ENCODE measurements at regions not wholly inside any gene's neighbourhood (a gene's known extent, or its start where the extent isn't known, plus 50 kb on each side); places are given as distances from the start of the nearest gene placed in this dataset.

DNA sequence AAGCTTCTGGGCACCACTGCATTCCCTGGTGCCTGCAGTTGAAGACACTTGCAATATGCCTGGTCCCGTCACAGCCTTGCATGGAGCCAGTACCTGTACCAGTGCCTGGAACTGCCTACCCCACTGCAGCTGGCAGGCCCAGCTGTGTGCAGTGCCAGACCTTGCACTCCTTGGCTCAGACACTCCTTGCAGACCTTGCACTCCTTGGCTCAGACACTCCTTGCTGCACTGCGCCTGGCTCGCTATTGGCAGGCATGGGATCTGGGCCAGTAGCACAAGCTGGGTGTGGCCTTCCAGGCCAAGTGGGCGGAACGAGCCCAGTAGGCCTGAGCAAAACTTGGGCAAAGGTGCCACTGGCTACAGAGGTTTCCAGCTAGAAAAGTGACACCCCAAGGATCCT lies 1189.1 kb downstream of the GRIK2 start:
- TF ChIP-seq, protein P1, sequence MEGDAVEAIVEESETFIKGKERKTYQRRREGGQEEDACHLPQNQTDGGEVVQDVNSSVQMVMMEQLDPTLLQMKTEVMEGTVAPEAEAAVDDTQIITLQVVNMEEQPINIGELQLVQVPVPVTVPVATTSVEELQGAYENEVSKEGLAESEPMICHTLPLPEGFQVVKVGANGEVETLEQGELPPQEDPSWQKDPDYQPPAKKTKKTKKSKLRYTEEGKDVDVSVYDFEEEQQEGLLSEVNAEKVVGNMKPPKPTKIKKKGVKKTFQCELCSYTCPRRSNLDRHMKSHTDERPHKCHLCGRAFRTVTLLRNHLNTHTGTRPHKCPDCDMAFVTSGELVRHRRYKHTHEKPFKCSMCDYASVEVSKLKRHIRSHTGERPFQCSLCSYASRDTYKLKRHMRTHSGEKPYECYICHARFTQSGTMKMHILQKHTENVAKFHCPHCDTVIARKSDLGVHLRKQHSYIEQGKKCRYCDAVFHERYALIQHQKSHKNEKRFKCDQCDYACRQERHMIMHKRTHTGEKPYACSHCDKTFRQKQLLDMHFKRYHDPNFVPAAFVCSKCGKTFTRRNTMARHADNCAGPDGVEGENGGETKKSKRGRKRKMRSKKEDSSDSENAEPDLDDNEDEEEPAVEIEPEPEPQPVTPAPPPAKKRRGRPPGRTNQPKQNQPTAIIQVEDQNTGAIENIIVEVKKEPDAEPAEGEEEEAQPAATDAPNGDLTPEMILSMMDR (IDR thresholded peaks at IDR 0.05; ENCODE audit: insufficient read depth, low read length, poor library complexity, severe bottlenecking): no peak
- no peak for TF ChIP-seq EZH2phosphoT487 (conservative IDR thresholded peaks at IDR 0.05; ENCODE audit: low read length)
- no peaks in the 10 kb centered on the region for H3K79me2 ChIP-seq (ENCODE audit: insufficient read depth, low read length)
- no peaks in the 10 kb centered on the region for H3K9me3 ChIP-seq (ENCODE audit: insufficient read depth, low read length)
- H3K9ac ChIP-seq (ENCODE audit: low read length): no peak overlapping the region
- H2AFZ ChIP-seq (ENCODE audit: low read depth, low read length, severe bottlenecking): no peak overlapping the region
- H3F3A ChIP-seq (ENCODE audit: insufficient read depth): no peaks in the 10 kb centered on the region
- no peak overlapping the region for H3K27ac ChIP-seq (ENCODE audit: low read depth, low read length)
- no peaks in the 10 kb centered on the region for H3K9me2 ChIP-seq (replicated peaks; ENCODE audit: insufficient read depth, low read length)
- H3K36me3 ChIP-seq (ENCODE audit: low read length): no peaks in the 10 kb centered on the region
- H3K27me3 ChIP-seq (ENCODE audit: low read length): no peaks in the 10 kb centered on the region
- H3K4me2 ChIP-seq (ENCODE audit: low read depth, low read length, poor library complexity, severe bottlenecking): no peak overlapping the region
- H4K20me1 ChIP-seq (ENCODE audit: low read depth, low read length): no peaks in the 10 kb centered on the region
- H3K4me3 ChIP-seq (ENCODE audit: insufficient read depth, low read length, poor library complexity, severe bottlenecking): no peak overlapping the region

GRCh38 chr6:102581378-102582124 lies 1188.0 kb downstream of the GRIK2 start:
- Histone ChIP-seq H2AFZ (ENCODE audit: low read depth, low read length, severe bottlenecking) (no peak overlapping the region), H3K27ac (ENCODE audit: low read depth, low read length) (no peak overlapping the region), H3K9ac (ENCODE audit: low read length) (no peak overlapping the region), H3K4me3 (ENCODE audit: insufficient read depth, low read length, poor library complexity, severe bottlenecking) (no peak overlapping the region), H3K27me3 (ENCODE audit: low read length) (no peaks in the 10 kb centered on the region), H4K20me1 (ENCODE audit: low read depth, low read length) (no peaks in the 10 kb centered on the region), H3F3A (ENCODE audit: insufficient read depth) (no peaks in the 10 kb centered on the region), H3K9me3 (ENCODE audit: insufficient read depth, low read length) (no peaks in the 10 kb centered on the region), H3K4me2 (ENCODE audit: low read depth, low read length, poor library complexity, severe bottlenecking) (no peak overlapping the region), H3K79me2 (ENCODE audit: insufficient read depth, low read length) (no peaks in the 10 kb centered on the region), H3K9me2 (replicated peaks; ENCODE audit: insufficient read depth, low read length) (no peaks in the 10 kb centered on the region), H3K36me3 (ENCODE audit: low read length) (no peaks in the 10 kb centered on the region)
- TF ChIP-seq EZH2phosphoT487 (conservative IDR thresholded peaks at IDR 0.05; ENCODE audit: low read length): no peak
- TF ChIP-seq, protein P1 (IDR thresholded peaks at IDR 0.05; ENCODE audit: insufficient read depth, low read length, poor library complexity, severe bottlenecking): no peak

- TF ChIP-seq, protein P1 (IDR thresholded peaks at IDR 0.05; ENCODE audit: insufficient read depth, low read length, poor library complexity, severe bottlenecking): no peak
- TF ChIP-seq EZH2phosphoT487 (conservative IDR thresholded peaks at IDR 0.05; ENCODE audit: low read length): no peak
- Histone ChIP-seq H3K4me2 (ENCODE audit: low read depth, low read length, poor library complexity, severe bottlenecking) (no peak overlapping the region), H3K27me3 (ENCODE audit: low read length) (no peaks in the 10 kb centered on the region), H3K9me3 (ENCODE audit: insufficient read depth, low read length) (no peaks in the 10 kb centered on the region), H3K4me3 (ENCODE audit: insufficient read depth, low read length, poor library complexity, severe bottlenecking) (no peak overlapping the region), H3K27ac (ENCODE audit: low read depth, low read length) (no peak overlapping the region), H3K36me3 (ENCODE audit: low read length) (no peaks in the 10 kb centered on the region), H4K20me1 (ENCODE audit: low read depth, low read length) (no peaks in the 10 kb centered on the region), H3K9ac (ENCODE audit: low read length) (no peak overlapping the region), H3K79me2 (ENCODE audit: insufficient read depth, low read length) (no peaks in the 10 kb centered on the region), H3F3A (ENCODE audit: insufficient read depth) (no peaks in the 10 kb centered on the region), H2AFZ (ENCODE audit: low read depth, low read length, severe bottlenecking) (no peak overlapping the region), H3K9me2 (replicated peaks; ENCODE audit: insufficient read depth, low read length) (no peaks in the 10 kb centered on the region)
Observed at GRCh38 chr6:102571236-102571908, 1177.9 kb downstream of the GRIK2 start.
